Cardiac fibroblast (primary cell): ENCODE measurements at regions not wholly inside any gene's neighbourhood (a gene's known extent, or its start where the extent isn't known, plus 50 kb on each side); places are given as distances from the start of the nearest gene placed in this dataset.

Source experiments
- DNase-seq, 2 donors: peaks; one replicate each; pipeline versions ENCODE4 v3.0.0 to v3.0.0-alpha.2; 2010; ENCODE audit warnings: low read depth in 2 of 2
- H3K4me3 ChIP-seq, 2 donors: replicated peaks in 1 of 2; 1 replicate in 1 of 2; 2 replicates in 1 of 2; pipeline ENCODE4 v1.5.1; 2011; ENCODE audit warnings: low read depth in 2 of 2, low read length in 2 of 2, mild to moderate bottlenecking in 2 of 2, moderate library complexity in 1 of 2
- TF ChIP-seq, protein P1 (sequence below): IDR thresholded peaks from one replicate; pipeline ENCODE4 v1.5.1; 2011; ENCODE audit warnings: low read depth, mild to moderate bottlenecking, low read length, inconsistent platforms

DNA sequence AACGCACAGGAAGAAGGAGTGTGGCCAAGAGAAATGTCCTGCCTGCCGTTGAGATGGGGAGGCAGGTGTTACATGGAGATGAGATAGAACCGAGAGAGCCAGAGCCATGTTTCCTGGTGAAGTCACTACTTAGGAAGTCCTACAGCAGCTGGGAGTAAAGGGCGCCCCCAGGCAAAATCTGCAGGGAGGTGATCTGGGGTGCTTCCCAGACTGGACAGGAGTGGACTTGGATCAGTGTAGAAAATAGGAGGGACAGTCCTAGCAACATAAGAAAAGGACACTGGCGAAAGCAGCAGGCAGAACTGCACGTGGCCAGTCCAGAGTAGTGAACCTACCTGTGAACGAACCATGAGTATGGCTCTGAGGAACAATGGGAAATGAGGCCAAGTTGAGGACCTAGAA, 85.3 kb downstream of the CD164 start:
- TF ChIP-seq, protein P1, sequence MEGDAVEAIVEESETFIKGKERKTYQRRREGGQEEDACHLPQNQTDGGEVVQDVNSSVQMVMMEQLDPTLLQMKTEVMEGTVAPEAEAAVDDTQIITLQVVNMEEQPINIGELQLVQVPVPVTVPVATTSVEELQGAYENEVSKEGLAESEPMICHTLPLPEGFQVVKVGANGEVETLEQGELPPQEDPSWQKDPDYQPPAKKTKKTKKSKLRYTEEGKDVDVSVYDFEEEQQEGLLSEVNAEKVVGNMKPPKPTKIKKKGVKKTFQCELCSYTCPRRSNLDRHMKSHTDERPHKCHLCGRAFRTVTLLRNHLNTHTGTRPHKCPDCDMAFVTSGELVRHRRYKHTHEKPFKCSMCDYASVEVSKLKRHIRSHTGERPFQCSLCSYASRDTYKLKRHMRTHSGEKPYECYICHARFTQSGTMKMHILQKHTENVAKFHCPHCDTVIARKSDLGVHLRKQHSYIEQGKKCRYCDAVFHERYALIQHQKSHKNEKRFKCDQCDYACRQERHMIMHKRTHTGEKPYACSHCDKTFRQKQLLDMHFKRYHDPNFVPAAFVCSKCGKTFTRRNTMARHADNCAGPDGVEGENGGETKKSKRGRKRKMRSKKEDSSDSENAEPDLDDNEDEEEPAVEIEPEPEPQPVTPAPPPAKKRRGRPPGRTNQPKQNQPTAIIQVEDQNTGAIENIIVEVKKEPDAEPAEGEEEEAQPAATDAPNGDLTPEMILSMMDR = no peak
- no peak overlapping the region for H3K4me3 ChIP-seq
- no peak for DNase-seq

DNA sequence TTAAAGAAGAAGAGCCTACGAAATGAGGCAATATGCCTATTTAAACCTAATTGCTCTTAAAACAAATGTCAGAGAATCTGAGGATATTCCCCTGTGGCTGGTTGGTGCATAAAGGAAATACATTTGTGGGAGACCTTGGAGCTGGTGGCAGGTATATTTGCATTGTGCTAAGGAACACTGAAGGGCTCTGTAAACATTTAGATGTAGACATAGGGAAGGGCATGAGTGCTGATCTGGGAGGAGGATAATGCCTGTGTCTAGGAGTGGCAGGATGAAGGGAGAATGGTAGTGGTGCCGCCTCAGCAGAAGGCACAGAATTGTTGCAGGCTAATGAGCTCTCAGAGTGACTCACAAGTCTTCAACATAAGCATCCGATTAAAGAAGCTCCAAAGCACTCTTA, 85.8 kb downstream of the CD164 start:
- TF ChIP-seq, protein P1 = no peak
- no peak for DNase-seq
- H3K4me3 ChIP-seq = no peak overlapping the region

DNA sequence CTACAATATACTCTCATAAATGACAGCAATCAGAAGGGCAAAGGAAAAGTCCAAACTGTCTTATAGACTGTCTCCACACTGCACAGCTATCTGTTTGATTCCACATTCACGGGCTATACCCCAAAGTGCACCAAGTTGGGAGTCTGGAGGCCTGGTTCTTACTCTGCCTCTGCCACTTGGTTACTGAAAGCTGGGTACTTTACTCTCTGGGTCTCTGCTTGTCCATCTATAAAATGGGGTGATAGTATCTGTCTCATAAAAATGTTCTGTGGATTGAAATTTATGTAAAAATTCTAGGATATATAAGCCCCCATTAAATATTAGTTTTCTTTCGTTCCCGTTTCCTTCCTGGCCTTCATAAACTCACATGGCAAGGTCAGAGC, 86.5 kb downstream of the CD164 start:
- DNase-seq = no peak

DNA sequence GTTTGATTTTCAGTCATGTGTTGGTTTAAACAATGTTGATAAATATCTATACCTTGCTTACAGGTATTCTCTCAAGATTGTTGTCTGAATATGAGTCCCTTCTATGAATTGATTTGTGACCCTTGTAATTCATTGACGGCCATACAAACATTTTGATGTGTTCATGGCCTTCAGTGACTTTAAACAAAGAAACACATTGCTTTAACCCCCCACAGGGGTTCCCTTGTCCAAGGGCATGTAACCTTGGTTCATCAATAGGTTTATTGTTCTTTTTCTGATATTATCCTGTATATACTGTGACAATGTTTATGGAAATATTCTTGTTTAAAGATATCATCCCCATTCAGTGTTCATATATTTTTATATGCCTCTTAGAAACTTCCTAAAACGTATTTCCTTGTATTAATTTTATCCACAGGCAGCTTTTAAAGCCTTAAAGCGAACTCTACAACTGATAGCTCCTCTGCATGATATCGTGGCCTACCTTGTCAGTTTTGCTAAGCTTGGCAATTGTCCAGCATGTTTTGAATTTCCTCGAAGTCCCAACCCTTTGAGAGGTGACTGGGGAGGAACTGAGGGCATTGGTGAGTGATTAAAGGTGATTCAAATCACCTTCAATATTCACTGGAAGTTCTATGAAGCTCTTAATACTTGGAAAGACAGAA, 87.0 kb downstream of the CD164 start:
- no peak for DNase-seq

More for the DNA sequence above, 86.5 kb downstream of the CD164 start:
- TF ChIP-seq, protein P1 = no peak
- H3K4me3 ChIP-seq = no peak overlapping the region

DNA sequence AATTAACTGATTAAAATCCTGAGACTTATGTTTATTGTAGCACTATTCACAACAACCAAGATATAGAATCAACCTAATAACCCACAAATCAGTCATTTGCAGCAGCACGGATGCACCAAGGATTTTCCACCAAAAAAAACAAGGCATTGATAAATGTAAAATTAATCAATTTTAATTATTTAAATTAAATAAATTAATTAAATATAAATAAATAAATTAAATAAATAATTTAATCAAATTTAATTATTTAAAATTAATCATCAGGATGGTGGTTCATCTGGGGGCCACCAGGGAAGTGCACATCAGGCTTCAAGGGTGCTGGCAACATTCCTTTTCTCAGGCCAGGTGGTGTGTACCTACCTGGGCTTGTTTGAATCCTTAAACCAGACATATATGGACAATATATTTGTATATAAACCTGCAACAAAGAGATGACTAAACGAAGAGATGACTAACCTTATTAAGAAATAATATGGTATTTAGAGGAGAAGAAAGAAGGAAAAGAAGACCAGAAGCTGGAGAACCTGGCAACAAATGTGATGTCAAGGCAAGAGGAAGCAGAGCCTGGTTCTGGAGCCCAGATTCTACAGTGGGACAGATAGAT, 89.2 kb downstream of the CD164 start:
- TF ChIP-seq, protein P1 = no peak
- no peak for DNase-seq
- H3K4me3 ChIP-seq = no peak overlapping the region

More for the DNA sequence above, 87.0 kb downstream of the CD164 start:
- H3K4me3 ChIP-seq = no peak overlapping the region
- TF ChIP-seq, protein P1 = no peak

DNA sequence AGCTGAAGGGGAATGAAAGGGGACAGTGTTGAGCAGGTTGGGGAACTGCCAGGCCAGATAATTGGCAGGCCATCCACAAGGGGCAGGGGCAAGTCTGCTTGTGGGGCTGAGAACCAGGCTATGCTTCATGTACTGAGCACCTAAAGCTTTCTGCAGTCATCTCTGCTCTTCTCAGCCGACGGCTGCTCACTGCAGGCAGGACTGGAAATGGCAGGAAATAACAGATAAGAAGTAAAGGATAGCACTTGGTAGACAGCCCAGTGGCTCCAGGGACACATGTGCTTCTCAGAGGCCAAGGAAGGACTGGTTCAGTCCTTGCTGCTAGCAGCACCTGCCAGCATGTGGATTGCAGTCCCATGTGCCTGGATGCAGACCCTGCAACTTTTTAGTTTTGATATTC, 89.8 kb downstream of the CD164 start:
- DNase-seq = no peak
- TF ChIP-seq, protein P1 = no peak

DNA sequence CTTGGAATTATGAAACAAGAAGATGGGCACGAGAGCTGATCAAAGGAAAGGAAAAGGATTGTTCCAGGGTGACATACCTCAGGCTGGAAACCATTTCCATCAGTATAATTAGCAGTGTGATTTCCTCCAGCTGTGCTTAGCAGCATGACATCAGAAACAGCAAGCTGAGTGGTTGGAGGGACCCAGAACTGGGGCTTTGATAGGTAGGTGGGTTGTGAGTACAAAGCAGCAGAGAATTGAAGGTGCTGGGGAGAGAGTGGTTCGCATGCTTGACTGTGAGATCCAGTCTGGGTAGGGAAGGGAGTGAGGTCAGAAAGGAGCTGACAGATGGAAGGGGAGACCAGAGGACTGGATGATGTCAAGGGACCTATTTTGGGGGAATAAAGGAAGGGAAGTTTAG, 90.4 kb downstream of the CD164 start:
- H3K4me3 ChIP-seq = no peak overlapping the region
- DNase-seq = no peak
- TF ChIP-seq, protein P1 = no peak

More for the DNA sequence above, 89.8 kb downstream of the CD164 start:
- no peak overlapping the region for H3K4me3 ChIP-seq
